ENCODE measurements at regions not wholly inside any gene's neighbourhood (a gene's known extent, or its start where the extent isn't known, plus 50 kb on each side); places are given as distances from the start of the nearest gene placed in this dataset.

DNA sequence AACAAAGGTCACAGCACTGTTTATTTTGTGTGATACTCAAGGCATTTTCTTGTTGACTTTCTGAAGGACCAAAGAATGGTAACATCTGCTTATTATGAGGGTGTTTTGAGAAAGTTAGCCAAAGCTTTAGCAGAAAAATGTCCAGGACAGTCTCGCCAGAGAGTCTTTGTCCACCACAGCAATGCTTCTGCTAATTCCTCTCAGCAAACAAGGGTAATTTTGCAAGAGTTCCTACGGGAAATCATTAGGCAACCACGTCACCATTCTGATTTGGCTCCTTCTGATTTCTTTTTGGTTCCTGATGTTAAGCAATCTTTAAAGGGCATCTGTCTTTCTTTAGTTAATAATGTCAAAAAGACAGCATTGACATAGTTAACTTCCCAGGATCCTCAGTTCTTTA lies 639.3 kb upstream of the STEAP1 start:
- no peak overlapping the region for H3K18ac ChIP-seq (ENCODE audit: low read length)
- no peaks in the 10 kb centered on the region for H3K27me3 ChIP-seq (ENCODE audit: control insufficient read depth in 3 of 3, insufficient read depth in 3 of 3, low read depth in 1 of 3, low read length in 3 of 3)
- H3K79me1 ChIP-seq (ENCODE audit: low read depth, low read length): no peaks in the 10 kb centered on the region
- no peak overlapping the region for H4K8ac ChIP-seq (ENCODE audit: low read depth, low read length)
- H2AK5ac ChIP-seq (ENCODE audit: low read depth, low read length): no peak overlapping the region
- WGBS, 2 donors (ENCODE audit: extremely low coverage in 2 of 2, insufficient read length in 2 of 2, insufficient replicate concordance in 1 of 2): no CpG with 5 or more reads among the region's 3 CpGs
- no peaks in the 10 kb centered on the region for H3K36me3 ChIP-seq (replicated peaks in 1 of 2; ENCODE audit: control insufficient read depth in 2 of 2, insufficient read depth in 2 of 2, low read length in 2 of 2)
- no peak for DNase-seq (ENCODE audit: low spot score)
- no peak overlapping the region for H3K27ac ChIP-seq (replicated peaks; ENCODE audit: low read length)
- no peak overlapping the region for H3K4me3 ChIP-seq (ENCODE audit: low read length in 2 of 2)
- H2BK5ac ChIP-seq (ENCODE audit: low read length): no peak overlapping the region
- H3K4me2 ChIP-seq (ENCODE audit: insufficient read depth, low read length, poor library complexity, severe bottlenecking): no peak overlapping the region
- no peak overlapping the region for H4K91ac ChIP-seq (ENCODE audit: low read depth, low read length, poor library complexity)
- H3K9ac ChIP-seq (ENCODE audit: low read depth, low read length, poor library complexity): no peak overlapping the region
- H2BK15ac ChIP-seq (ENCODE audit: low read length): no peak overlapping the region
- H2BK120ac ChIP-seq (ENCODE audit: low read depth, low read length): no peak overlapping the region
- no peak overlapping the region for H3K14ac ChIP-seq (ENCODE audit: low read length)
- H3K4ac ChIP-seq (ENCODE audit: low read length): no peak overlapping the region
- no peak overlapping the region for H3K23ac ChIP-seq (ENCODE audit: low read depth, low read length, poor library complexity)
- no peaks in the 10 kb centered on the region for H3K9me3 ChIP-seq (replicated peaks in 1 of 2; ENCODE audit: control insufficient read depth in 2 of 2, insufficient read depth in 1 of 2, low read depth in 1 of 2, low read length in 2 of 2)
- H2BK12ac ChIP-seq (ENCODE audit: low read length): no peak overlapping the region
- no peaks in the 10 kb centered on the region for H3K4me1 ChIP-seq (ENCODE audit: control insufficient read depth in 2 of 2, insufficient read depth in 1 of 2, low read depth in 1 of 2, low read length in 2 of 2)
- H2AFZ ChIP-seq (ENCODE audit: low read length): peak overlapping the region; percentile 2

- no CpG with 5 or more reads among the region's 1 CpG for WGBS, 2 donors (ENCODE audit: extremely low coverage in 2 of 2, insufficient read length in 2 of 2, insufficient replicate concordance in 1 of 2)
- no peaks in the 10 kb centered on the region for H3K9me3 ChIP-seq (replicated peaks in 1 of 2; ENCODE audit: control insufficient read depth in 2 of 2, insufficient read depth in 1 of 2, low read depth in 1 of 2, low read length in 2 of 2)
Measured at GRCh38 chr7:89517815-89518214, 636.5 kb upstream of the STEAP1 start.

GRCh38 chr7:89549768-89550167 lies 604.5 kb upstream of the STEAP1 start:
- H3K27me3 ChIP-seq (ENCODE audit: control insufficient read depth in 3 of 3, insufficient read depth in 3 of 3, low read depth in 1 of 3, low read length in 3 of 3): no peaks in the 10 kb centered on the region
- H3K14ac ChIP-seq (ENCODE audit: low read length): no peak overlapping the region
- no peaks in the 10 kb centered on the region for H3K79me1 ChIP-seq (ENCODE audit: low read depth, low read length)
- H2BK12ac ChIP-seq (ENCODE audit: low read length): no peak overlapping the region
- H3K27ac ChIP-seq (replicated peaks; ENCODE audit: low read length): no peak overlapping the region
- no peak overlapping the region for H2BK5ac ChIP-seq (ENCODE audit: low read length)
- no peak overlapping the region for H2BK15ac ChIP-seq (ENCODE audit: low read length)
- no peak overlapping the region for H3K23ac ChIP-seq (ENCODE audit: low read depth, low read length, poor library complexity)
- no peak overlapping the region for H4K8ac ChIP-seq (ENCODE audit: low read depth, low read length)
- no peak overlapping the region for H3K4me3 ChIP-seq (ENCODE audit: low read length in 2 of 2)
- no peak overlapping the region for H3K4ac ChIP-seq (ENCODE audit: low read length)
- DNase-seq (ENCODE audit: low spot score): no peak
- H4K91ac ChIP-seq (ENCODE audit: low read depth, low read length, poor library complexity): no peak overlapping the region
- no CpG with 5 or more reads among the region's 1 CpG for WGBS, 2 donors (ENCODE audit: extremely low coverage in 2 of 2, insufficient read length in 2 of 2, insufficient replicate concordance in 1 of 2)
- no peaks in the 10 kb centered on the region for H3K36me3 ChIP-seq (replicated peaks in 1 of 2; ENCODE audit: control insufficient read depth in 2 of 2, insufficient read depth in 2 of 2, low read length in 2 of 2)
- H3K4me1 ChIP-seq (ENCODE audit: control insufficient read depth in 2 of 2, insufficient read depth in 1 of 2, low read depth in 1 of 2, low read length in 2 of 2): no peaks in the 10 kb centered on the region
- H3K4me2 ChIP-seq (ENCODE audit: insufficient read depth, low read length, poor library complexity, severe bottlenecking): no peak overlapping the region
- H3K9ac ChIP-seq (ENCODE audit: low read depth, low read length, poor library complexity): no peak overlapping the region
- H3K9me3 ChIP-seq (replicated peaks in 1 of 2; ENCODE audit: control insufficient read depth in 2 of 2, insufficient read depth in 1 of 2, low read depth in 1 of 2, low read length in 2 of 2): no peaks in the 10 kb centered on the region
- H2BK120ac ChIP-seq (ENCODE audit: low read depth, low read length): no peak overlapping the region
- H2AK5ac ChIP-seq (ENCODE audit: low read depth, low read length): no peak overlapping the region
- H3K18ac ChIP-seq (ENCODE audit: low read length): no peak overlapping the region
- H2AFZ ChIP-seq (ENCODE audit: low read length): no peak overlapping the region

More at GRCh38 chr7:89517815-89518214, 636.5 kb upstream of the STEAP1 start:
- Histone ChIP-seq H3K14ac (ENCODE audit: low read length) (no peak overlapping the region), H3K18ac (ENCODE audit: low read length) (no peak overlapping the region), H4K8ac (ENCODE audit: low read depth, low read length) (no peak overlapping the region), H3K4me3 (ENCODE audit: low read length in 2 of 2) (no peak overlapping the region), H2BK5ac (ENCODE audit: low read length) (no peak overlapping the region), H2BK15ac (ENCODE audit: low read length) (no peak overlapping the region), H3K79me1 (ENCODE audit: low read depth, low read length) (no peaks in the 10 kb centered on the region), H4K91ac (ENCODE audit: low read depth, low read length, poor library complexity) (no peak overlapping the region), H3K23ac (ENCODE audit: low read depth, low read length, poor library complexity) (no peak overlapping the region), H3K27me3 (ENCODE audit: control insufficient read depth in 3 of 3, insufficient read depth in 3 of 3, low read depth in 1 of 3, low read length in 3 of 3) (no peaks in the 10 kb centered on the region), H2AFZ (ENCODE audit: low read length) (no peak overlapping the region), H3K9ac (ENCODE audit: low read depth, low read length, poor library complexity) (no peak overlapping the region), H3K27ac (replicated peaks; ENCODE audit: low read length) (no peak overlapping the region), H2BK120ac (ENCODE audit: low read depth, low read length) (no peak overlapping the region), H3K4me2 (ENCODE audit: insufficient read depth, low read length, poor library complexity, severe bottlenecking) (no peak overlapping the region), H3K36me3 (replicated peaks in 1 of 2; ENCODE audit: control insufficient read depth in 2 of 2, insufficient read depth in 2 of 2, low read length in 2 of 2) (no peaks in the 10 kb centered on the region), H2AK5ac (ENCODE audit: low read depth, low read length) (no peak overlapping the region), H3K4ac (ENCODE audit: low read length) (no peak overlapping the region), H2BK12ac (ENCODE audit: low read length) (no peak overlapping the region), H3K4me1 (ENCODE audit: control insufficient read depth in 2 of 2, insufficient read depth in 1 of 2, low read depth in 1 of 2, low read length in 2 of 2) (no peaks in the 10 kb centered on the region)
- no peak for DNase-seq (ENCODE audit: low spot score)

- H3K4ac ChIP-seq (ENCODE audit: low read length): no peak overlapping the region
- H2AK5ac ChIP-seq (ENCODE audit: low read depth, low read length): no peak overlapping the region
- H3K9ac ChIP-seq (ENCODE audit: low read depth, low read length, poor library complexity): no peak overlapping the region
- H3K27me3 ChIP-seq (ENCODE audit: control insufficient read depth in 3 of 3, insufficient read depth in 3 of 3, low read depth in 1 of 3, low read length in 3 of 3): no peaks in the 10 kb centered on the region
- no peak overlapping the region for H2BK5ac ChIP-seq (ENCODE audit: low read length)
- no peaks in the 10 kb centered on the region for H3K9me3 ChIP-seq (replicated peaks in 1 of 2; ENCODE audit: control insufficient read depth in 2 of 2, insufficient read depth in 1 of 2, low read depth in 1 of 2, low read length in 2 of 2)
- no peak overlapping the region for H3K23ac ChIP-seq (ENCODE audit: low read depth, low read length, poor library complexity)
- H3K79me1 ChIP-seq (ENCODE audit: low read depth, low read length): no peaks in the 10 kb centered on the region
- no peak overlapping the region for H3K27ac ChIP-seq (replicated peaks; ENCODE audit: low read length)
- H3K4me1 ChIP-seq (ENCODE audit: control insufficient read depth in 2 of 2, insufficient read depth in 1 of 2, low read depth in 1 of 2, low read length in 2 of 2): no peaks in the 10 kb centered on the region
- no peak overlapping the region for H2BK15ac ChIP-seq (ENCODE audit: low read length)
- no peak overlapping the region for H2AFZ ChIP-seq (ENCODE audit: low read length)
- H3K4me3 ChIP-seq (ENCODE audit: low read length in 2 of 2): no peak overlapping the region
- H3K14ac ChIP-seq (ENCODE audit: low read length): no peak overlapping the region
- no CpG with 5 or more reads among the region's 5 CpGs for WGBS, 2 donors (ENCODE audit: extremely low coverage in 2 of 2, insufficient read length in 2 of 2, insufficient replicate concordance in 1 of 2)
- H4K91ac ChIP-seq (ENCODE audit: low read depth, low read length, poor library complexity): no peak overlapping the region
- DNase-seq (ENCODE audit: low spot score): no peak
- no peaks in the 10 kb centered on the region for H3K36me3 ChIP-seq (replicated peaks in 1 of 2; ENCODE audit: control insufficient read depth in 2 of 2, insufficient read depth in 2 of 2, low read length in 2 of 2)
- H4K8ac ChIP-seq (ENCODE audit: low read depth, low read length): no peak overlapping the region
- H3K4me2 ChIP-seq (ENCODE audit: insufficient read depth, low read length, poor library complexity, severe bottlenecking): no peak overlapping the region
- no peak overlapping the region for H2BK120ac ChIP-seq (ENCODE audit: low read depth, low read length)
- H2BK12ac ChIP-seq (ENCODE audit: low read length): no peak overlapping the region
- no peak overlapping the region for H3K18ac ChIP-seq (ENCODE audit: low read length)
Measured at GRCh38 chr7:89554209-89554608, 600.1 kb upstream of the STEAP1 start.

All from neuronal stem cell (in vitro differentiated cells).